ENCODE measurements at regions not wholly inside any gene's neighbourhood (a gene's known extent, or its start where the extent isn't known, plus 50 kb on each side); places are given as distances from the start of the nearest gene placed in this dataset.

- ChIA-PET CTCF (no interaction called here), POLR2A (ENCODE audit: unreplicated experiment) (no interaction called here)
- Histone ChIP-seq H2BK15ac (ENCODE audit: low read depth, low read length) (peak overlapping the region; percentile 77; the same call in 1 of the 3 replicates), H3K23ac (ENCODE audit: low read depth, low read length) (no peak overlapping the region), H2BK20ac (ENCODE audit: low read depth, low read length) (peak overlapping the region; percentile 69), H3K56ac (ENCODE audit: extremely low read depth, insufficient read depth, low read length) (no peak overlapping the region), H3K4me1 (ENCODE audit: control insufficient read depth, insufficient read depth, low read length) (peaks cover 17% of the 10 kb centered on the region), H3K9me1 (ENCODE audit: insufficient read depth, low read length) (peaks cover 16% of the 10 kb centered on the region), H3K79me1 (ENCODE audit: low read depth in 1 of 2, low read length in 2 of 2) (no peaks in the 10 kb centered on the region; a peak in 1 of 4 replicates), H2BK5ac (ENCODE audit: low read depth, low read length, poor library complexity, severe bottlenecking) (no peak overlapping the region), H3K27ac (ENCODE audit: insufficient read depth, low read length) (no peak overlapping the region), H3K4ac (ENCODE audit: low read depth, low read length) (peak overlapping the region; percentile 5; the same call in 1 of the 2 replicates), H4K91ac (ENCODE audit: insufficient read depth, low read depth, low read length) (peak overlapping the region; percentile 25; the same call in 1 of the 2 replicates), H3K36me3 (ENCODE audit: control insufficient read depth, insufficient read depth, low read length) (no peaks in the 10 kb centered on the region), H2BK120ac (ENCODE audit: low read depth, low read length) (peak overlapping the region; percentile 13; the same call in 1 of the 2 replicates), H3K18ac (ENCODE audit: low read depth, low read length) (peak overlapping the region; percentile 21; the same call in 1 of the 2 replicates), H3K9ac (ENCODE audit: low read depth, low read length) (no peak overlapping the region), H2AK5ac (ENCODE audit: low read depth, low read length) (0 out of 2 replicates have a peak overlapping the region, but pooled peaks have one; percentile 83), H4K20me1 (ENCODE audit: insufficient read depth, low read length) (no peaks in the 10 kb centered on the region), H4K8ac (ENCODE audit: low read depth in 2 of 2, low read length in 2 of 2) (no peak overlapping the region), H3K14ac (replicated peaks; ENCODE audit: low read depth, low read length) (0 out of 2 replicates have a peak overlapping the region, but pooled peaks have one; percentile 18), H3K9me3 (ENCODE audit: control insufficient read depth, insufficient read depth, low read length) (no peaks in the 10 kb centered on the region), H3K27me3 (ENCODE audit: control insufficient read depth, insufficient read depth, low read length) (no peaks in the 10 kb centered on the region), H2AK9ac (replicated peaks; ENCODE audit: low read depth, low read length, poor library complexity) (peak overlapping the region; percentile 39), H3K4me2 (ENCODE audit: low read depth, low read length) (no peak overlapping the region), H2AFZ (replicated peaks; ENCODE audit: low read length, poor library complexity) (peak overlapping the region; percentile 43), H3K4me3 (ENCODE audit: insufficient read depth, low read depth, low read length) (no peak overlapping the region), H4K5ac (ENCODE audit: low read depth, low read length) (no peak overlapping the region)
- in situ Hi-C loops (cut with MboI; ENCODE audit: low sequenced_read_pairs) (no loop called here), dilution Hi-C loops (cut with HindIII; ENCODE audit: low sequenced_read_pairs, unreplicated experiment) (no loop called here), intact Hi-C loops (cut with micrococcal nuclease) (no loop called here)
- BruUV-seq (replicated peaks): no TSS peak
- ATAC-seq (ENCODE audit: low read depth): no peak
- 82% methylated on average over 5 of the region's 12 CpGs; no CpG with 5 or more reads in 1 of the 2 experiments for WGBS, 2 experiments (ENCODE audit: extremely low coverage in 2 of 2, insufficient read length in 1 of 2)
- no peak for DNase-seq
- TF ChIP-seq MAZ (IDR thresholded peaks at IDR 0.05; ENCODE audit: borderline replicate concordance, low read depth, low read length) (no peak), USF2 (IDR thresholded peaks at IDR 0.05; ENCODE audit: low read depth, low read length) (no peak), CTCF (conservative IDR thresholded peaks at IDR 0.05; ENCODE audit: low read depth, low read length) (no peak), RAD21 (IDR thresholded peaks at IDR 0.05; ENCODE audit: low read length) (no peak), RFX5 (IDR thresholded peaks at IDR 0.05; ENCODE audit: low read depth, low read length) (no peak), ELK1 (IDR thresholded peaks at IDR 0.05; ENCODE audit: borderline replicate concordance, low read depth, low read length) (no peak), CHD1 (IDR thresholded peaks at IDR 0.05; ENCODE audit: low read depth, low read length) (no peak), MXI1 (IDR thresholded peaks at IDR 0.05; ENCODE audit: borderline replicate concordance, low read depth, low read length) (no peak)
Observed at GRCh38 chr7:66296-66695, 126.1 kb upstream of the FAM20C start.

Measured in IMR-90 (cell line).